IMR-90 (cell line): ENCODE measurements at regions not wholly inside any gene's neighbourhood (a gene's known extent, or its start where the extent isn't known, plus 50 kb on each side); places are given as distances from the start of the nearest gene placed in this dataset.

Source experiments
- ATAC-seq: fragments of 200-7000 bp; cut with Tn5 transposase; 2 replicates; pipeline ENCODE4 v1.9.1; 2020; ENCODE audit warnings: low read depth, mild to moderate bottlenecking, moderate library complexity
- BruUV-seq: library from RNA; stranded (reverse); fragments of 400-500 nt; replicated peaks from 2 replicates; lab custom pipeline; 2021; lab: Mats Ljungman, UMichigan
- CTCF ChIA-PET: fragments of 300-600 bp; formaldehyde crosslinking; extraction: SDS; loops from one replicate; lab custom pipeline; 2021; ENCODE audit warnings: antibody characterized with exemption; lab: Yijun Ruan, JAX
- POLR2A ChIA-PET: fragments of 300-600 bp; sonication (Branson Sonifier 250); formaldehyde crosslinking; loops from one replicate; lab custom pipeline; 2022; ENCODE audit warnings: antibody characterized with exemption; ENCODE audit not compliant: unreplicated experiment; lab: Charles Lee
- DNase-seq: peaks from one replicate; pipeline ENCODE4 v3.0.0; 2013
- H2AFZ ChIP-seq: replicated peaks from 2 replicates; pipeline ENCODE3; 2013; ENCODE audit warnings: low read length, mild to moderate bottlenecking; ENCODE audit not compliant: poor library complexity
- H2AK5ac ChIP-seq: 2 replicates; pipeline ENCODE4 v1.6.1; 2013; ENCODE audit warnings: low read depth, low read length, inconsistent platforms
- H2AK9ac ChIP-seq: replicated peaks from 2 replicates; pipeline ENCODE3; 2013; ENCODE audit warnings: mild to moderate bottlenecking, low read depth, low read length, moderate library complexity; ENCODE audit not compliant: poor library complexity
- H2BK120ac ChIP-seq: 2 replicates; pipeline ENCODE4 v1.6.1; 2013; ENCODE audit warnings: low read depth, low read length, inconsistent platforms
- H2BK15ac ChIP-seq: 3 replicates; pipeline ENCODE4 v1.6.1; 2013; ENCODE audit warnings: low read depth, low read length, inconsistent platforms
- H2BK20ac ChIP-seq: 2 replicates; pipeline ENCODE4 v1.6.1; 2013; ENCODE audit warnings: low read depth, mild to moderate bottlenecking, inconsistent platforms, low read length, moderate library complexity
- H2BK5ac ChIP-seq: 2 replicates; pipeline ENCODE4 v1.6.1; 2013; ENCODE audit warnings: mild to moderate bottlenecking, low read depth, low read length, inconsistent platforms; ENCODE audit not compliant: poor library complexity, severe bottlenecking
- H3K14ac ChIP-seq: replicated peaks from 2 replicates; pipeline ENCODE4 v1.6.1; 2013; ENCODE audit warnings: low read depth, low read length, inconsistent platforms
- H3K18ac ChIP-seq: 2 replicates; pipeline ENCODE4 v1.6.1; 2013; ENCODE audit warnings: low read depth, low read length, control low read depth
- H3K23ac ChIP-seq: 2 replicates; pipeline ENCODE4 v1.6.1; 2013; ENCODE audit warnings: low read depth, low read length, inconsistent platforms
- H3K27ac ChIP-seq: 2 replicates; pipeline ENCODE4 v1.5.1; 2013; ENCODE audit warnings: mild to moderate bottlenecking, control low read depth, low read length; ENCODE audit not compliant: insufficient read depth
- H3K27me3 ChIP-seq: 2 replicates; pipeline ENCODE4 v1.6.1; 2013; ENCODE audit warnings: low read length; ENCODE audit not compliant: control insufficient read depth, insufficient read depth
- H3K36me3 ChIP-seq: 2 replicates; pipeline ENCODE4 v1.6.1; 2013; ENCODE audit warnings: low read length, mixed read lengths; ENCODE audit not compliant: control insufficient read depth, insufficient read depth
- H3K4ac ChIP-seq: 2 replicates; pipeline ENCODE4 v1.6.1; 2013; ENCODE audit warnings: low read depth, low read length, inconsistent platforms
- H3K4me1 ChIP-seq: 2 replicates; pipeline ENCODE4 v1.6.1; 2013; ENCODE audit warnings: low read length, mixed read lengths; ENCODE audit not compliant: control insufficient read depth, insufficient read depth
- H3K4me2 ChIP-seq: 2 replicates; pipeline ENCODE4 v1.6.1; 2013; ENCODE audit warnings: low read depth, mild to moderate bottlenecking, control low read depth, low read length, moderate library complexity
- H3K4me3 ChIP-seq: 2 replicates; pipeline ENCODE4 v1.5.1; 2013; ENCODE audit warnings: low read depth, mild to moderate bottlenecking, control low read depth, low read length, moderate library complexity; ENCODE audit not compliant: insufficient read depth
- H3K56ac ChIP-seq: 2 replicates; pipeline ENCODE4 v1.6.1; 2013; ENCODE audit warnings: low read length, inconsistent platforms; ENCODE audit not compliant: insufficient read depth; ENCODE audit errors: extremely low read depth
- H3K79me1 ChIP-seq, 2 experiments: 2 replicates each; pipeline ENCODE4 v1.6.1; 2013; ENCODE audit warnings: low read length in 2 of 2, inconsistent platforms in 1 of 2, low read depth in 1 of 2
- H3K9ac ChIP-seq: 2 replicates; pipeline ENCODE4 v1.6.1; 2013; ENCODE audit warnings: low read depth, low read length, control low read depth
- H3K9me1 ChIP-seq: 2 replicates; pipeline ENCODE4 v1.6.1; 2013; ENCODE audit warnings: low read length, inconsistent platforms; ENCODE audit not compliant: insufficient read depth
- H3K9me3 ChIP-seq: 2 replicates; pipeline ENCODE4 v1.6.1; 2013; ENCODE audit warnings: low read length; ENCODE audit not compliant: control insufficient read depth, insufficient read depth
- H4K20me1 ChIP-seq: 2 replicates; pipeline ENCODE4 v1.6.1; 2013; ENCODE audit warnings: low read length, inconsistent platforms; ENCODE audit not compliant: insufficient read depth
- H4K5ac ChIP-seq: 2 replicates; pipeline ENCODE4 v1.6.1; 2013; ENCODE audit warnings: mild to moderate bottlenecking, low read depth, low read length, control low read depth
- H4K8ac ChIP-seq, 2 experiments: 2 replicates each; pipeline ENCODE4 v1.6.1; 2013; ENCODE audit warnings: low read depth in 2 of 2, low read length in 2 of 2, control low read depth in 1 of 2, inconsistent platforms in 1 of 2
- H4K91ac ChIP-seq: 2 replicates; pipeline ENCODE4 v1.6.1; 2013; ENCODE audit warnings: low read depth, low read length, inconsistent platforms; ENCODE audit not compliant: insufficient read depth
- BHLHE40 ChIP-seq: fragments of 150-350 bp; IDR thresholded peaks from 2 replicates; pipeline ENCODE4 v1.6.1; 2016; ENCODE audit warnings: mild to moderate bottlenecking, low read depth, low read length
- CEBPB ChIP-seq: IDR thresholded peaks from 2 replicates; pipeline ENCODE4 v1.6.1; 2012; ENCODE audit warnings: low read depth, low read length, improper control_type of control experiment
- CHD1 ChIP-seq: IDR thresholded peaks from 2 replicates; pipeline ENCODE4 v1.6.1; 2012; ENCODE audit warnings: low read depth, low read length, improper control_type of control experiment
- CTCF ChIP-seq: conservative IDR thresholded peaks from 2 replicates; pipeline ENCODE4 v1.5.1; 2012; ENCODE audit warnings: mild to moderate bottlenecking, low read depth, low read length, improper control_type of control experiment
- ELK1 ChIP-seq: fragments of 150-350 bp; IDR thresholded peaks from 2 replicates; pipeline ENCODE4 v1.6.1; 2016; ENCODE audit warnings: low read depth, mild to moderate bottlenecking, low read length, moderate library complexity, borderline replicate concordance
- FOS ChIP-seq: fragments of 150-350 bp; IDR thresholded peaks from 2 replicates; pipeline ENCODE4 v1.6.1; 2016; ENCODE audit warnings: low read depth, low read length
- MXI1 ChIP-seq: IDR thresholded peaks from 2 replicates; pipeline ENCODE4 v1.6.1; 2012; ENCODE audit warnings: low read depth, mild to moderate bottlenecking, low read length, moderate library complexity, borderline replicate concordance
- NFE2L2 ChIP-seq: fragments of 150-350 bp; IDR thresholded peaks from 2 replicates; pipeline ENCODE4 v1.6.1; 2016; ENCODE audit warnings: low read depth, mild to moderate bottlenecking, low read length
- POLR2A ChIP-seq: IDR thresholded peaks from 2 replicates; pipeline ENCODE4 v1.6.1; 2012; ENCODE audit warnings: mild to moderate bottlenecking, low read depth, low read length
- RAD21 ChIP-seq: IDR thresholded peaks from 2 replicates; pipeline ENCODE4 v1.6.1; 2012; ENCODE audit warnings: low read length, improper control_type of control experiment
- RFX5 ChIP-seq: IDR thresholded peaks from 2 replicates; pipeline ENCODE4 v1.8.0; 2012; ENCODE audit warnings: low read depth, mild to moderate bottlenecking, low read length, moderate library complexity
- SMC3 ChIP-seq: fragments of 150-350 bp; IDR thresholded peaks from 2 replicates; pipeline ENCODE4 v1.6.1; 2016; ENCODE audit warnings: low read depth, mild to moderate bottlenecking, antibody characterized with exemption, low read length, moderate library complexity
- WGBS, 2 experiments: methylation state at CpG; one replicate each; pipeline versions ENCODE4 v1.1.5 to v1.1.7; 2013; ENCODE audit warnings: missing lambda C conversion rate in 2 of 2; ENCODE audit not compliant: insufficient read length in 1 of 2; ENCODE audit errors: extremely low coverage in 2 of 2; 5-methylcytosine and 5-hydroxymethylcytosine counted together
- dilution Hi-C: fragments of 300-500 bp; cut with HindIII; formaldehyde crosslinking; loops from one replicate; pipeline ENCODE4 v1.14.3; 2018; ENCODE audit warnings: low sequenced_read_pairs; ENCODE audit not compliant: unreplicated experiment
- in situ Hi-C: fragments of 300-500 bp; cut with MboI; formaldehyde crosslinking; loops from 3 replicates; pipeline ENCODE4 v1.14.3; 2019; ENCODE audit warnings: low sequenced_read_pairs, inconsistent platforms, mixed read lengths
- intact Hi-C: fragments of 100-400 bp; cut with micrococcal nuclease; formaldehyde crosslinking; loops from 2 replicates; pipeline ENCODE4 v1.10.0; 2022
- TF ChIP-seq, protein P1 (sequence below): fragments of 150-350 bp; IDR thresholded peaks from 2 replicates; pipeline ENCODE4 v1.6.1; 2017; ENCODE audit warnings: mild to moderate bottlenecking, antibody characterized with exemption, low read length, low read depth

DNA sequence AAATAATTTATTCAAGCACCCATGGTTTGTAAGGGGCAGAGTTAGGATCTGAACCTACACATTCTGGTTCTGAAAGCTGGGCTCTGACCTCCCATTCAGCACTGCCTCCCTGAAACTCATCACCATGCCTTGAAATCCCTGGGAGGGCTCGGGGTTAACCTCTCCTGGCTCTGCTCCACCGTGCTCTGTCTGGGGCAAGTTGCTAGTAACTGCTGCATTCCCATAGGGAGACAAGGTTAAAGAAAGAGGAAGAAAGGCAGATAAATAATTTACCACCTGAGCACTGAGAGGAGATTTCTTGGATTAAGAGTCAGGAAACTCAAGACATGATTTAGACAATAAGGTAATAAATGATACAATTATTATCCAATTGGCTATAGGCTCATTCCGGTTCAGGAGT lies 199.3 kb downstream of the KIF18A start:
- in situ Hi-C loops (no loop called here), dilution Hi-C loops (no loop called here), intact Hi-C loops (no loop called here)
- DNase-seq, result no peak
- H3K18ac ChIP-seq, result 0 out of 2 replicates have a peak overlapping the region, but pooled peaks have one; percentile 30
- no peak overlapping the region for H3K4me3 ChIP-seq
- CTCF ChIA-PET, result no interaction called here
- no peak overlapping the region for H2BK5ac ChIP-seq
- no peak overlapping the region for H3K27ac ChIP-seq
- no TSS peak for BruUV-seq
- H3K9me3 ChIP-seq, result no peaks in the 10 kb centered on the region
- no peaks in the 10 kb centered on the region for H3K79me1 ChIP-seq
- H4K8ac ChIP-seq, result no peak overlapping the region
- H2AK9ac ChIP-seq, result no peak overlapping the region
- H4K91ac ChIP-seq, result no peak overlapping the region
- peaks cover 9% of the 10 kb centered on the region for H3K9me1 ChIP-seq
- H3K14ac ChIP-seq, result peak overlapping the region; percentile 76; the same call in 1 of the 2 replicates
- no peaks in the 10 kb centered on the region for H3K27me3 ChIP-seq
- WGBS, 2 experiments, result no CpG with 5 or more reads among the region's 3 CpGs
- no peak overlapping the region for H2AFZ ChIP-seq
- peak overlapping the region; percentile 72 for H2BK120ac ChIP-seq
- H3K4me2 ChIP-seq, result no peak overlapping the region
- POLR2A ChIA-PET, result no interaction called here
- H3K9ac ChIP-seq, result no peak overlapping the region
- peak overlapping the region; percentile 77 for H2AK5ac ChIP-seq
- no peak for TF ChIP-seq NFE2L2
- no peak for TF ChIP-seq POLR2A
- no peak for TF ChIP-seq SMC3
- no peak for TF ChIP-seq RFX5
- no peak for TF ChIP-seq MXI1
- TF ChIP-seq CHD1, result no peak
- no peak for TF ChIP-seq RAD21
- no peak for TF ChIP-seq BHLHE40
- TF ChIP-seq ELK1, result no peak
- no peak for TF ChIP-seq CTCF
- TF ChIP-seq CEBPB, result no peak
- no peak for TF ChIP-seq FOS
- TF ChIP-seq, protein P1, sequence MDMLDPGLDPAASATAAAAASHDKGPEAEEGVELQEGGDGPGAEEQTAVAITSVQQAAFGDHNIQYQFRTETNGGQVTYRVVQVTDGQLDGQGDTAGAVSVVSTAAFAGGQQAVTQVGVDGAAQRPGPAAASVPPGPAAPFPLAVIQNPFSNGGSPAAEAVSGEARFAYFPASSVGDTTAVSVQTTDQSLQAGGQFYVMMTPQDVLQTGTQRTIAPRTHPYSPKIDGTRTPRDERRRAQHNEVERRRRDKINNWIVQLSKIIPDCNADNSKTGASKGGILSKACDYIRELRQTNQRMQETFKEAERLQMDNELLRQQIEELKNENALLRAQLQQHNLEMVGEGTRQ, result no peak
- ATAC-seq, result no peak
- H2BK20ac ChIP-seq, result peak overlapping the region; percentile 59; the same call in 1 of the 2 replicates
- peak overlapping the region; percentile 19; the same call in 2 of the 3 replicates for H2BK15ac ChIP-seq
- H4K20me1 ChIP-seq, result no peaks in the 10 kb centered on the region
- peaks cover 14% of the 10 kb centered on the region for H3K4me1 ChIP-seq
- H3K56ac ChIP-seq, result no peak overlapping the region
- no peaks in the 10 kb centered on the region for H3K36me3 ChIP-seq
- H3K23ac ChIP-seq, result 0 out of 2 replicates have a peak overlapping the region, but pooled peaks have one; percentile 17
- no peak overlapping the region for H4K5ac ChIP-seq
- peak overlapping the region; percentile 64 for H3K4ac ChIP-seq
